ENCODE measurements at regions not wholly inside any gene's neighbourhood (a gene's known extent, or its start where the extent isn't known, plus 50 kb on each side); places are given as distances from the start of the nearest gene placed in this dataset.

DNA sequence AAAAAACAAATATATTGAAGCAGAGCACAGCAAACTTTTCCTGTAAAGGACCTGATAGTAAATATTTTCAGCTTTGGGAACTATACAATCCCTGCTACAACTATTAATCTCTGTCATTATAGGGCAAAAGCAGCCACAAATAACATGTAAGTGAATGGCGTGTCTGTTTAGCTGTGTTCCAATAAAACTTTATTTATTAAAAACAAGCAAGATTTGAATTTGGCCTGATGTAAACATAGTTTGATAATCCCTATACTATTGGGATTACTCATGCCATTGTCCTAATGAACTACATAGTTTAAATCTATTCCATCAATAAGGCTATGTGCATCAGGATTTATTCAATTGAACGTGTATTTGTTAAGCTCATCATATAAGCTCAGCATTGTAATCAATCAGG lies 286.8 kb upstream of the CNTN6 start:
- TF ChIP-seq, protein P1, sequence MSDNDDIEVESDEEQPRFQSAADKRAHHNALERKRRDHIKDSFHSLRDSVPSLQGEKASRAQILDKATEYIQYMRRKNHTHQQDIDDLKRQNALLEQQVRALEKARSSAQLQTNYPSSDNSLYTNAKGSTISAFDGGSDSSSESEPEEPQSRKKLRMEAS (IDR thresholded peaks at IDR 0.05; ENCODE audit: low read depth) = no peak
- TF ChIP-seq RAD21 (IDR thresholded peaks at IDR 0.05; ENCODE audit: low read length) = no peak
- TF ChIP-seq, protein P2, sequence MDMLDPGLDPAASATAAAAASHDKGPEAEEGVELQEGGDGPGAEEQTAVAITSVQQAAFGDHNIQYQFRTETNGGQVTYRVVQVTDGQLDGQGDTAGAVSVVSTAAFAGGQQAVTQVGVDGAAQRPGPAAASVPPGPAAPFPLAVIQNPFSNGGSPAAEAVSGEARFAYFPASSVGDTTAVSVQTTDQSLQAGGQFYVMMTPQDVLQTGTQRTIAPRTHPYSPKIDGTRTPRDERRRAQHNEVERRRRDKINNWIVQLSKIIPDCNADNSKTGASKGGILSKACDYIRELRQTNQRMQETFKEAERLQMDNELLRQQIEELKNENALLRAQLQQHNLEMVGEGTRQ (IDR thresholded peaks at IDR 0.05; ENCODE audit: borderline replicate concordance, low read depth, low read length) = no peak
- TF ChIP-seq, protein P3, sequence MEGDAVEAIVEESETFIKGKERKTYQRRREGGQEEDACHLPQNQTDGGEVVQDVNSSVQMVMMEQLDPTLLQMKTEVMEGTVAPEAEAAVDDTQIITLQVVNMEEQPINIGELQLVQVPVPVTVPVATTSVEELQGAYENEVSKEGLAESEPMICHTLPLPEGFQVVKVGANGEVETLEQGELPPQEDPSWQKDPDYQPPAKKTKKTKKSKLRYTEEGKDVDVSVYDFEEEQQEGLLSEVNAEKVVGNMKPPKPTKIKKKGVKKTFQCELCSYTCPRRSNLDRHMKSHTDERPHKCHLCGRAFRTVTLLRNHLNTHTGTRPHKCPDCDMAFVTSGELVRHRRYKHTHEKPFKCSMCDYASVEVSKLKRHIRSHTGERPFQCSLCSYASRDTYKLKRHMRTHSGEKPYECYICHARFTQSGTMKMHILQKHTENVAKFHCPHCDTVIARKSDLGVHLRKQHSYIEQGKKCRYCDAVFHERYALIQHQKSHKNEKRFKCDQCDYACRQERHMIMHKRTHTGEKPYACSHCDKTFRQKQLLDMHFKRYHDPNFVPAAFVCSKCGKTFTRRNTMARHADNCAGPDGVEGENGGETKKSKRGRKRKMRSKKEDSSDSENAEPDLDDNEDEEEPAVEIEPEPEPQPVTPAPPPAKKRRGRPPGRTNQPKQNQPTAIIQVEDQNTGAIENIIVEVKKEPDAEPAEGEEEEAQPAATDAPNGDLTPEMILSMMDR (IDR thresholded peaks at IDR 0.05) = no peak
- TF ChIP-seq, protein P4, sequence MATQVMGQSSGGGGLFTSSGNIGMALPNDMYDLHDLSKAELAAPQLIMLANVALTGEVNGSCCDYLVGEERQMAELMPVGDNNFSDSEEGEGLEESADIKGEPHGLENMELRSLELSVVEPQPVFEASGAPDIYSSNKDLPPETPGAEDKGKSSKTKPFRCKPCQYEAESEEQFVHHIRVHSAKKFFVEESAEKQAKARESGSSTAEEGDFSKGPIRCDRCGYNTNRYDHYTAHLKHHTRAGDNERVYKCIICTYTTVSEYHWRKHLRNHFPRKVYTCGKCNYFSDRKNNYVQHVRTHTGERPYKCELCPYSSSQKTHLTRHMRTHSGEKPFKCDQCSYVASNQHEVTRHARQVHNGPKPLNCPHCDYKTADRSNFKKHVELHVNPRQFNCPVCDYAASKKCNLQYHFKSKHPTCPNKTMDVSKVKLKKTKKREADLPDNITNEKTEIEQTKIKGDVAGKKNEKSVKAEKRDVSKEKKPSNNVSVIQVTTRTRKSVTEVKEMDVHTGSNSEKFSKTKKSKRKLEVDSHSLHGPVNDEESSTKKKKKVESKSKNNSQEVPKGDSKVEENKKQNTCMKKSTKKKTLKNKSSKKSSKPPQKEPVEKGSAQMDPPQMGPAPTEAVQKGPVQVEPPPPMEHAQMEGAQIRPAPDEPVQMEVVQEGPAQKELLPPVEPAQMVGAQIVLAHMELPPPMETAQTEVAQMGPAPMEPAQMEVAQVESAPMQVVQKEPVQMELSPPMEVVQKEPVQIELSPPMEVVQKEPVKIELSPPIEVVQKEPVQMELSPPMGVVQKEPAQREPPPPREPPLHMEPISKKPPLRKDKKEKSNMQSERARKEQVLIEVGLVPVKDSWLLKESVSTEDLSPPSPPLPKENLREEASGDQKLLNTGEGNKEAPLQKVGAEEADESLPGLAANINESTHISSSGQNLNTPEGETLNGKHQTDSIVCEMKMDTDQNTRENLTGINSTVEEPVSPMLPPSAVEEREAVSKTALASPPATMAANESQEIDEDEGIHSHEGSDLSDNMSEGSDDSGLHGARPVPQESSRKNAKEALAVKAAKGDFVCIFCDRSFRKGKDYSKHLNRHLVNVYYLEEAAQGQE (IDR thresholded peaks at IDR 0.05; ENCODE audit: low read depth, low read length) = no peak
- TF ChIP-seq POLR2AphosphoS5 (IDR thresholded peaks at IDR 0.05; ENCODE audit: low read depth, low read length) = no peak
- no peak for TF ChIP-seq MXI1 (IDR thresholded peaks at IDR 0.05; ENCODE audit: low read depth, low read length)
- TF ChIP-seq FOXM1 (IDR thresholded peaks at IDR 0.05; ENCODE audit: low read depth) = no peak
- no peak for TF ChIP-seq JUND (IDR thresholded peaks at IDR 0.05)
- no peak for TF ChIP-seq RCOR1 (IDR thresholded peaks at IDR 0.05; ENCODE audit: low read length)
- no peak for TF ChIP-seq NRF1 (IDR thresholded peaks at IDR 0.05; ENCODE audit: low read depth, low read length)
- no peak for TF ChIP-seq SMC3 (IDR thresholded peaks at IDR 0.05; ENCODE audit: low read depth, low read length)
- no peak for TF ChIP-seq GATA2 (CRISPR knock-in tag; IDR thresholded peaks at IDR 0.05)
- no peak for TF ChIP-seq EP300 (IDR thresholded peaks at IDR 0.05; ENCODE audit: borderline replicate concordance in 1 of 2, low read depth in 1 of 2, low read length in 1 of 2)
